ENCODE measurements at regions not wholly inside any gene's neighbourhood (a gene's known extent, or its start where the extent isn't known, plus 50 kb on each side); places are given as distances from the start of the nearest gene placed in this dataset.

- DNase-seq = no peak
Observed at GRCh38 chr20:39890697-39891096, 798.3 kb downstream of the MAFB start.

GRCh38 chr20:39888310-39888709, 800.7 kb downstream of the MAFB start:
- no peak for DNase-seq

GRCh38 chr20:39886650-39887190, 802.3 kb downstream of the MAFB start:
- peak; percentile 52 for DNase-seq

- DNase-seq = peak; percentile 51
Observed at GRCh38 chr20:39885975-39886649, 802.9 kb downstream of the MAFB start.

- DNase-seq = no peak
Observed at GRCh38 chr20:39882806-39883205, 806.2 kb downstream of the MAFB start.

GRCh38 chr20:39880890-39881289, 808.1 kb downstream of the MAFB start:
- DNase-seq = peak; percentile 22

GRCh38 chr20:39879296-39879695, 809.7 kb downstream of the MAFB start:
- no peak for DNase-seq

- no peak for DNase-seq
Observed at GRCh38 chr20:39878809-39879208, 810.2 kb downstream of the MAFB start.

GRCh38 chr20:39878320-39878719, 810.7 kb downstream of the MAFB start:
- DNase-seq = no peak

- DNase-seq = no peak
Observed at GRCh38 chr20:39877788-39878187, 811.2 kb downstream of the MAFB start.

- DNase-seq = no peak
Observed at GRCh38 chr20:39876976-39877635, 811.9 kb downstream of the MAFB start.

GRCh38 chr20:39875492-39876110, 813.4 kb downstream of the MAFB start:
- DNase-seq = no peak

GRCh38 chr20:39874049-39874893, 814.8 kb downstream of the MAFB start:
- peak; percentile 61 for DNase-seq

- DNase-seq = no peak
Observed at GRCh38 chr20:39873286-39873685, 815.8 kb downstream of the MAFB start.

- no peak for DNase-seq
Observed at GRCh38 chr20:39871013-39871412, 818.0 kb downstream of the MAFB start.

GRCh38 chr20:39865446-39865845, 823.6 kb downstream of the MAFB start:
- DNase-seq = no peak

- no peak for DNase-seq
Observed at GRCh38 chr20:39862470-39862891, 826.6 kb downstream of the MAFB start.

GRCh38 chr20:39861381-39861780, 827.7 kb downstream of the MAFB start:
- no peak for DNase-seq

- DNase-seq = no peak
Observed at GRCh38 chr20:39857835-39858234, 831.2 kb downstream of the MAFB start.

GRCh38 chr20:39857187-39857586, 831.8 kb downstream of the MAFB start:
- DNase-seq = no peak

GRCh38 chr20:39855799-39856198, 833.2 kb downstream of the MAFB start:
- no peak for DNase-seq

- DNase-seq = no peak
Observed at GRCh38 chr20:39855056-39855455, 834.0 kb downstream of the MAFB start.

GRCh38 chr20:39853636-39854035, 835.4 kb downstream of the MAFB start:
- no peak for DNase-seq

Data from MV-4-11 (cell line).